ENCODE measurements at regions not wholly inside any gene's neighbourhood (a gene's known extent, or its start where the extent isn't known, plus 50 kb on each side); places are given as distances from the start of the nearest gene placed in this dataset.

GRCh38 chr15:47565949-47566348 is 151.4 kb upstream of the SEMA6D start:
- no peak overlapping the region for H3K4me2 ChIP-seq (ENCODE audit: low read length)
- H3K4me1 ChIP-seq (ENCODE audit: control insufficient read depth in 1 of 2, insufficient read depth in 2 of 2, low read length in 2 of 2) = no peaks in the 10 kb centered on the region
- intact Hi-C loops (cut with micrococcal nuclease) = no loop called here
- no peak for TF ChIP-seq FOSL1 (IDR thresholded peaks at IDR 0.05; ENCODE audit: low read depth)
- no peak for TF ChIP-seq ELF1 (IDR thresholded peaks at IDR 0.05; ENCODE audit: borderline replicate concordance, low read depth)
- TF ChIP-seq, protein P1, sequence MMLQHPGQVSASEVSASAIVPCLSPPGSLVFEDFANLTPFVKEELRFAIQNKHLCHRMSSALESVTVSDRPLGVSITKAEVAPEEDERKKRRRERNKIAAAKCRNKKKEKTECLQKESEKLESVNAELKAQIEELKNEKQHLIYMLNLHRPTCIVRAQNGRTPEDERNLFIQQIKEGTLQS (IDR thresholded peaks at IDR 0.05) = no peak
- no peak for TF ChIP-seq EZH2 (IDR thresholded peaks at IDR 0.05)
- TF ChIP-seq, protein P2, sequence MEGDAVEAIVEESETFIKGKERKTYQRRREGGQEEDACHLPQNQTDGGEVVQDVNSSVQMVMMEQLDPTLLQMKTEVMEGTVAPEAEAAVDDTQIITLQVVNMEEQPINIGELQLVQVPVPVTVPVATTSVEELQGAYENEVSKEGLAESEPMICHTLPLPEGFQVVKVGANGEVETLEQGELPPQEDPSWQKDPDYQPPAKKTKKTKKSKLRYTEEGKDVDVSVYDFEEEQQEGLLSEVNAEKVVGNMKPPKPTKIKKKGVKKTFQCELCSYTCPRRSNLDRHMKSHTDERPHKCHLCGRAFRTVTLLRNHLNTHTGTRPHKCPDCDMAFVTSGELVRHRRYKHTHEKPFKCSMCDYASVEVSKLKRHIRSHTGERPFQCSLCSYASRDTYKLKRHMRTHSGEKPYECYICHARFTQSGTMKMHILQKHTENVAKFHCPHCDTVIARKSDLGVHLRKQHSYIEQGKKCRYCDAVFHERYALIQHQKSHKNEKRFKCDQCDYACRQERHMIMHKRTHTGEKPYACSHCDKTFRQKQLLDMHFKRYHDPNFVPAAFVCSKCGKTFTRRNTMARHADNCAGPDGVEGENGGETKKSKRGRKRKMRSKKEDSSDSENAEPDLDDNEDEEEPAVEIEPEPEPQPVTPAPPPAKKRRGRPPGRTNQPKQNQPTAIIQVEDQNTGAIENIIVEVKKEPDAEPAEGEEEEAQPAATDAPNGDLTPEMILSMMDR (IDR thresholded peaks at IDR 0.05 in 2 of 3, conservative IDR thresholded peaks at IDR 0.05 in 1 of 3; ENCODE audit: borderline replicate concordance in 1 of 3, insufficient read depth in 1 of 3, low read depth in 2 of 3, low read length in 2 of 3) = no peak
- H3K9me3 ChIP-seq (ENCODE audit: control insufficient read depth in 1 of 2, insufficient read depth in 1 of 2, low read depth in 1 of 2, low read length in 2 of 2) = peaks cover 27% of the 10 kb centered on the region in 2 experiments
- no peaks in the 10 kb centered on the region for H4K20me1 ChIP-seq (ENCODE audit: insufficient read depth)
- no peaks in the 10 kb centered on the region for H3K9me2 ChIP-seq (ENCODE audit: insufficient read depth)
- H3K79me2 ChIP-seq (ENCODE audit: insufficient read depth, low read length) = no peaks in the 10 kb centered on the region
- ChIA-PET POLR2A (no interaction called here), CTCF (no interaction called here), RAD21 (ENCODE audit: low non-redundant PET in 1 of 2, low total read pairs in 2 of 2, uncharacterized antibody in 2 of 2, unreplicated experiment in 2 of 2) (no interaction called here)
- H3K27ac ChIP-seq (ENCODE audit: low read depth, low read length) = no peak overlapping the region
- H3K36me3 ChIP-seq (ENCODE audit: control insufficient read depth in 1 of 2, insufficient read depth in 2 of 2, low read length in 2 of 2) = no peaks in the 10 kb centered on the region
- ATAC-seq (no peak), DNase-seq (ENCODE audit: low read depth, low spot score) (no peak)
- no TSS peak for BruUV-seq (replicated peaks)
- H3K4me3 ChIP-seq (replicated peaks in 1 of 2; ENCODE audit: low read depth in 1 of 2, low read length in 2 of 2) = no peak overlapping the region
- H2AFZ ChIP-seq (ENCODE audit: low read depth, low read length, poor library complexity, severe bottlenecking) = no peak overlapping the region
- H3K9ac ChIP-seq (ENCODE audit: low read length) = no peak overlapping the region
- no peaks in the 10 kb centered on the region for H3K27me3 ChIP-seq (ENCODE audit: insufficient read depth, low read length)

DNA sequence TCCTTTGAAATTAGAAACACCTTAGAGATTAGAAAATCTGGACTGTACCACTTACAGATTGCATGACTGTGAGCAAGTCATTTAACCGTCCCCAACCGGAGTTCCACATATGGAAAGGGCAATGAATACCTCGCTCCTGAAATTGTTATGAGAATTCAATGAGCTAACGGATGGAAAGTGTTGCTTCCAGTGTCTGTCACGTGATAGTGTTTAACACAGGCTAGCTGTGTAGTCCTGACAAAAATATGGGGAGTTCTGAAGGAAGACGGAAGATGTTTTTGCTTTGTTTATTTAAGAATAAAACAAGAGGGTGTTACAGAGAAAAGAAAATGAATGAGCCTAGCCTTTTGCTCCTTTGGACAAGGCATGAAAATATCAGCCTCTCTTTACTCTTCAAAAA is 150.7 kb upstream of the SEMA6D start:
- ChIA-PET CTCF (no interaction called here), RAD21 (ENCODE audit: low non-redundant PET in 1 of 2, low total read pairs in 2 of 2, uncharacterized antibody in 2 of 2, unreplicated experiment in 2 of 2) (no interaction called here), POLR2A (no interaction called here)
- Histone ChIP-seq H3K4me2 (ENCODE audit: low read length) (no peak overlapping the region), H3K36me3 (ENCODE audit: control insufficient read depth in 1 of 2, insufficient read depth in 2 of 2, low read length in 2 of 2) (no peaks in the 10 kb centered on the region), H3K4me1 (ENCODE audit: control insufficient read depth in 1 of 2, insufficient read depth in 2 of 2, low read length in 2 of 2) (no peaks in the 10 kb centered on the region), H3K4me3 (replicated peaks in 1 of 2; ENCODE audit: low read depth in 1 of 2, low read length in 2 of 2) (no peak overlapping the region), H3K27ac (ENCODE audit: low read depth, low read length) (no peak overlapping the region), H3K27me3 (ENCODE audit: insufficient read depth, low read length) (no peaks in the 10 kb centered on the region), H2AFZ (ENCODE audit: low read depth, low read length, poor library complexity, severe bottlenecking) (no peak overlapping the region), H4K20me1 (ENCODE audit: insufficient read depth) (no peaks in the 10 kb centered on the region), H3K9me2 (ENCODE audit: insufficient read depth) (no peaks in the 10 kb centered on the region), H3K9me3 (ENCODE audit: control insufficient read depth in 1 of 2, insufficient read depth in 1 of 2, low read depth in 1 of 2, low read length in 2 of 2) (peaks cover 24 to 33% of the 10 kb centered on the region in 2 experiments), H3K79me2 (ENCODE audit: insufficient read depth, low read length) (no peaks in the 10 kb centered on the region), H3K9ac (ENCODE audit: low read length) (no peak overlapping the region)
- ATAC-seq (no peak), DNase-seq (ENCODE audit: low read depth, low spot score) (no peak)
- no TSS peak for BruUV-seq (replicated peaks)
- intact Hi-C loops (cut with micrococcal nuclease) = no loop called here
- TF ChIP-seq JUND (IDR thresholded peaks at IDR 0.05) (no peak), EZH2phosphoT487 (IDR thresholded peaks at IDR 0.05; ENCODE audit: borderline replicate concordance) (no peak)

Data from HCT116 (cell line).